ENCODE measurements at regions not wholly inside any gene's neighbourhood (a gene's known extent, or its start where the extent isn't known, plus 50 kb on each side); places are given as distances from the start of the nearest gene placed in this dataset.
A peak's percentile ranks its signal among the peaks of the same experiment; 100 is the strongest.

DNA sequence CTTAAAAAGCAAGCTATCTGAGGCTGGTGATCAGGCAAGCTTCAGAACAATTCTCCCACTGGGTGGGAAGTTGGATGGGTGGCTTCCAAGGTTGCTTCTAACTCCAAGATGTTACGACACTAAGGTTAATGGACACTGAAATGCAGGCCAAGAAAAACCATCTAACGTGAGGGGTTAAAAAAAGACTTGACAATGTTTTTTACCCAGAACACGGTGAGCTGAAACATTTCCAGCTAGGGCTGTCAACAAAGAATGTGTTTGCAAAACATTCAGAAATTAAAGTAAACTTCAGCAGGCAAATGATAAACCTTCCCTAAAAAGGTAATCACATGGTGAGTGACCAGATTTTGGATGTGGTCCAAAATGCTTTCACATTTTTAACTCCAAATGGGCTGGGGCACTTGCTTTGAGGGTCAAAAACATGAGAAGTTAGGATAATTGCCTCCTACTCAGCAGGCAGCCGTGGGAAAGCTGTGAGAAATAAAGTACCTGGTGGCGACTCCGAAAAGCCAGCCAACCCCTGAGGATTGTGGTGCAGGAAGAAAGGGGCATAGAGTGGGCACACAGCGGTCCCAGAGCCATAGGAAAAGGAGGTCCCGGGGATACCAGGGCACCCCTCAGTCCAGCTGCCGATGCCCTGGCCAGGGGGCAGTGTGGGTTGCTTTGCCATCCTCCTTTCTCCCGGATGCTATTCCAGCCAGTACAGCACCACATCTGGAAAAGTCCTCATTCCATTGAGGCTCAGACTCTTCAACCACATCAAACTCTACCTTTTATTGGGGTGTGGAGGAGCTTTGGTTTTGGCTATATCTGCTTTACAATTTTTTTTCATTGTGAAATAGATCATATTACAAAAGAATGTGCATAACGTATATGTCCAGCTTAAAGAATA is 90.0 kb upstream of the ATL2 start:
- H3K36me3 ChIP-seq, result no peaks in the 10 kb centered on the region

DNA sequence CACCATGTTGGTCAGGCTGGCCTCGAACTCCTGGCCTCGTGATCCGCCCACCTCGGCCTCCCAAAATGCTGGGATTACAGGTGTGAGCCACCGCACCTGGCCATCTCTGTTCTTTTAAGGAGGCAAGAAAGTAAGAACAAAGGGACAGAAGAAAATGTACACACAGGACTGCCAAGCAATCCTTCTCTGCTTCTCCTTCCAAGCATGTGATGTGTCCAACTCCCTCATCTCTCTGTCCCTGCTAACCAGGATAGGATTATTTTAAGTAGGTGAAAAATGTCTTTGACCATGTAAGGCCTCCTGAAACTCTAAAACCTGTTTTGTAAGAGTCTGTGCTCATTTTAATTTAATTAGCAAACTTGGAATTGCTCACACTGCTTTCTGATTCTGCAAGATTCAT is 89.3 kb upstream of the ATL2 start:
- Histone ChIP-seq H3K36me3 (no peaks in the 10 kb centered on the region), H3K27ac (peak overlapping the region; percentile 83 to 86 (median 84)), H3K4me1 (peaks cover 23 to 51% of the 10 kb centered on the region in 2 donors), H3K27me3 (no peaks in the 10 kb centered on the region), H3K9me3 (no peaks in the 10 kb centered on the region), H3K4me3 (replicated peaks in 1 of 3) (no peak overlapping the region)
- TF ChIP-seq, protein P1, sequence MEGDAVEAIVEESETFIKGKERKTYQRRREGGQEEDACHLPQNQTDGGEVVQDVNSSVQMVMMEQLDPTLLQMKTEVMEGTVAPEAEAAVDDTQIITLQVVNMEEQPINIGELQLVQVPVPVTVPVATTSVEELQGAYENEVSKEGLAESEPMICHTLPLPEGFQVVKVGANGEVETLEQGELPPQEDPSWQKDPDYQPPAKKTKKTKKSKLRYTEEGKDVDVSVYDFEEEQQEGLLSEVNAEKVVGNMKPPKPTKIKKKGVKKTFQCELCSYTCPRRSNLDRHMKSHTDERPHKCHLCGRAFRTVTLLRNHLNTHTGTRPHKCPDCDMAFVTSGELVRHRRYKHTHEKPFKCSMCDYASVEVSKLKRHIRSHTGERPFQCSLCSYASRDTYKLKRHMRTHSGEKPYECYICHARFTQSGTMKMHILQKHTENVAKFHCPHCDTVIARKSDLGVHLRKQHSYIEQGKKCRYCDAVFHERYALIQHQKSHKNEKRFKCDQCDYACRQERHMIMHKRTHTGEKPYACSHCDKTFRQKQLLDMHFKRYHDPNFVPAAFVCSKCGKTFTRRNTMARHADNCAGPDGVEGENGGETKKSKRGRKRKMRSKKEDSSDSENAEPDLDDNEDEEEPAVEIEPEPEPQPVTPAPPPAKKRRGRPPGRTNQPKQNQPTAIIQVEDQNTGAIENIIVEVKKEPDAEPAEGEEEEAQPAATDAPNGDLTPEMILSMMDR (IDR thresholded peaks at IDR 0.05), result no peak
- no peak for TF ChIP-seq POLR2A (IDR thresholded peaks at IDR 0.05)
- 82 to 83% methylated on average over 5 of the region's 5 CpGs for WGBS, 2 donors
- no peak for DNase-seq
- intact Hi-C loops (cut with DNase I), result loop anchor here (10.0 kb wide), 1 partner anchor 92 kb away; the partner anchor contains the start of gene ATL2

More for the DNA sequence above, 90.0 kb upstream of the ATL2 start:
- H3K4me1 ChIP-seq, result peaks cover 23 to 49% of the 10 kb centered on the region in 2 donors
- peak in 1 of 2 donors; percentile 41 for DNase-seq
- intact Hi-C loops (cut with DNase I), result loop anchor here (10.0 kb wide), 1 partner anchor 92 kb away; the partner anchor contains the start of gene ATL2
- no peak overlapping the region for H3K4me3 ChIP-seq (replicated peaks in 1 of 3)
- no peaks in the 10 kb centered on the region for H3K27me3 ChIP-seq
- H3K27ac ChIP-seq, result peak overlapping the region; percentile 83 to 86 (median 84)
- no peaks in the 10 kb centered on the region for H3K9me3 ChIP-seq
- TF ChIP-seq, protein P1 (IDR thresholded peaks at IDR 0.05), result no peak
- no peak for TF ChIP-seq POLR2A (IDR thresholded peaks at IDR 0.05)
- WGBS, 2 donors, result 48 to 53% methylated on average over 11 of the region's 11 CpGs

DNA sequence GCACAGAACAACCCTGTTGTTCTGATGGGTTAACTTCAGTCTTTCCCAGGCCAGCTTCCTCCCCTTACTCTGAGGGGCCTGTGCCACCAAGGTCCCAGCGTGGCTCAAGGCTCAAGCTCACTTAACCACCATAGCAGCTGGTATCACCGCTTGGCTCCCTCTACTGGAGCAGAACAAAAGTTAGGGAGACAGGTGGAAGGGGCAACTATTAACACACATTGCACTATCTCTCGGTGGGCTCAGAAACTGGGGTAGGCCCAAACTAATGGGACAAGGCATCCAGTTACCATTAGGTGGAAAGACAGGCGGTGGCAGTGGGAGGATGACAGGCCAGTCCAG is 88.7 kb upstream of the ATL2 start:
- DNase-seq, result peak; percentile 48 to 56
- 57 to 84% methylated on average over 4 of the region's 4 CpGs for WGBS, 2 donors
- Histone ChIP-seq H3K4me3 (replicated peaks in 1 of 3) (no peak overlapping the region), H3K27me3 (no peaks in the 10 kb centered on the region), H3K36me3 (no peaks in the 10 kb centered on the region), H3K4me1 (peaks cover 23 to 58% of the 10 kb centered on the region in 2 donors), H3K27ac (peak overlapping the region; percentile 83 to 86 (median 84)), H3K9me3 (no peaks in the 10 kb centered on the region)
- intact Hi-C loops (cut with DNase I), result loop anchor here (10.0 kb wide), 1 partner anchor 91 kb away; the partner anchor contains the start of gene ATL2
- TF ChIP-seq, protein P1 (IDR thresholded peaks at IDR 0.05), result peak in 3 of 6 experiments; percentile 39 to 46 (median 43)
- TF ChIP-seq POLR2A (IDR thresholded peaks at IDR 0.05), result no peak

DNA sequence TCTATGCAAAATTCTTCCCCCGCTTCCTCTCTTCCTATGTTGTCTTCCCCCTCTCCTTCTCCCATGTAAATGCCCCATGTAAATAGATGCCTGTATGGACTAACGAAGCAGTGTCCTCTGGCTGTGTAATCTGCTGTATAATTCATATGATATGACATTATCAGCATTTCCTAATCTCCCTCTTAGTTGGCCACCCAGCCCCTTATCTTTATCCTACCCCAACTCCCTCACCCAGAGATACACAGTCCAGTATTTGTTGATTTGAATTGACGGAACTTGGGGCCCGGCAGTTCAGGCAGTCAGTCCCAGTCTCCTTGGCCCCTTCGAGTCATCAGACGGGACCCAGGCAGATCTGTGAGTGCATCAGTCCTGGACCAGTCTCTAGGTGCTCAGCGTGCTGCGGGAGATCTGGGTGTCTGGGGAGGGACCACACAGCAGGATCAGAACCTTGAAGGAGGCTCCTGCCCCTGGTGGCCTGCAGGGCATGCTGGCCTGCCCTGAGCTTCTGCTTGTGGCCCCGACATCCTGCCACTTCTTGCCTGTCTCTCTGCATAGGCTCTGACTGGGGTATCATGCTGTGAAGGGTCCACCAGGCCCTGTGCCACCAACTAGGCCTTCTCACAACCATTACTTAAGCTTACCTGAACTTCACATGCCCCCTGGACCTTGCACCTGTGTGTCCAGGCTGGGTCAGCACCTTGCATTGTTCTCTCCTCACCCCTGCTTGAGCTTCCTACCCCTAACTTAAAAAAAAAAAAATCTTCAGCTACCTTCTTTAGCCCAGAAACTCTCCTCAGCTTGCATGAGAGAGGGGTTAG is 88.1 kb upstream of the ATL2 start:
- intact Hi-C loops (cut with DNase I), result loop anchor here (10.0 kb wide), 1 partner anchor 90 kb away; the partner anchor contains the start of gene ATL2
- H3K9me3 ChIP-seq, result no peaks in the 10 kb centered on the region
- peaks cover 23 to 58% of the 10 kb centered on the region in 2 donors for H3K4me1 ChIP-seq
- TF ChIP-seq, protein P1 (IDR thresholded peaks at IDR 0.05), result no peak
- TF ChIP-seq POLR2A (IDR thresholded peaks at IDR 0.05), result no peak
- peak overlapping the region; percentile 83 to 86 (median 84) for H3K27ac ChIP-seq
- no peak for DNase-seq
- WGBS, 2 donors, result 90 to 95% methylated on average over 9 of the region's 9 CpGs
- no peak overlapping the region for H3K4me3 ChIP-seq (replicated peaks in 1 of 3)
- H3K36me3 ChIP-seq, result no peaks in the 10 kb centered on the region
- H3K27me3 ChIP-seq, result no peaks in the 10 kb centered on the region

Measured in thyroid gland (tissue), 4 donors.